GM21737 (cell line): ENCODE measurements at regions not wholly inside any gene's neighbourhood (a gene's known extent, or its start where the extent isn't known, plus 50 kb on each side); places are given as distances from the start of the nearest gene placed in this dataset.

ENCODE experiments used
- ATAC-seq: cut with Tn5 transposase; IDR thresholded peaks from one replicate; pipeline ENCODE4 v1.9.1; 2021; ENCODE audit warnings: mild to moderate bottlenecking, moderate library complexity; ENCODE audit not compliant: unreplicated experiment

DNA sequence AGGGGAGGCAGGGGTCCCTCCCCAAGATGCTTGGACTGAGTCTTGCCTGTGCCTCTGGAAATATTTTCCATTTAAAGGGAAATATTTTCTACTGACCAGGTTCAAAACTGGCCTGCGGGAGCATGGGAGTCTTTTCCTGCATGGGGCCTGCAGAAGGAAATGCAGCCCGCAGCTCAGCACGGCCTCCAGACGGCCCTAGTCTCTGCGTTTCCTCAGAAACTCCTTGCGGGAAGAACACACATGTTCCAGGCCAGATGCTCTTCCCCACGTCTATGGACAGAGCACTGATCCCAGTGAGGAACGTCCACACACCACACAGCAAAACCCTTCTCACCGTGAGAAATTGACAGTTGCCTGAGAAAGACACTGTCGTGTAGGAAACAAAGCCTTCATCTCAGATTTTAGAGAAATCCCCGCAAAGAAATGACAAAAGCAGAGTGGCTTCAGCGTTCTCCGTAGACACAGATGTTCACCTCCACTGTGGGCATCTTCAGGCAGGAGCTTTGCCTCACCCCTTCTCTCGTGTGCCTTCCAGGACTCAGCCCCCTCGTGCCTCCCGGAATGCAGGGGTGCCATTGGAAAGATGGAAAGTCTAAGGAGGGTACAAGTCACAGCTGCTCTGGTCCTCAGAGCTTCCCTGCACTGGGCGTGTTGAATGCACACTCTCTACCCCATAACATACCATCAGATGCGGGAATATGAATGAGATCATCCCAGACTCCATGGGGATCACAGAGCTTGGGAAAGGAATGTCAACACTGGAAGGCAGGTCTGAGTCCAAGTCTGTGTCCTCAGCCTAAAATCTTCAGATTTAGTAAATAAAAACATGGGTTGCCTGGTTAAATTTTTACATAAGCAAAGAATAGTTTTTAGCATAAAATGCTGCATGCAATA, 438.7 kb upstream of the SALL3 start:
- no peak for ATAC-seq

DNA sequence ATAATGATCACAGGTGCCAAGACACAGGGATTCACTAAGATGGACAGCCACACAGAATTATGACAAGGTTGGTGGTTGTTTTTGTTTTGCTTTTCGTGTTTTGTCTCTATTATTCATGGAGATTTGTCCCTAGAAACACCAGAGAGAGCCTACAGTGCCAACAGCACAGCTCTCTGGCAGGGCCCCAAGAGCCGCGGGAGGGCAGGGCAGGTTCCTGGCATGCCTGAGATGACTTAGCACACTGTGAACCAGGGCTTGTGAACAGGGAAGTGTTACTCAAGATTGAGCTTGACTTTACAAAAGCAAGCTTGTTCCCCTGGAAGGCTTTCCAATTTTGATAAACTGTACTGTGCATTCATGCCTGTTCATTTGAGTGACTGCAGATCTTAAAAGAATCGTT, 437.4 kb upstream of the SALL3 start:
- ATAC-seq, result no peak

DNA sequence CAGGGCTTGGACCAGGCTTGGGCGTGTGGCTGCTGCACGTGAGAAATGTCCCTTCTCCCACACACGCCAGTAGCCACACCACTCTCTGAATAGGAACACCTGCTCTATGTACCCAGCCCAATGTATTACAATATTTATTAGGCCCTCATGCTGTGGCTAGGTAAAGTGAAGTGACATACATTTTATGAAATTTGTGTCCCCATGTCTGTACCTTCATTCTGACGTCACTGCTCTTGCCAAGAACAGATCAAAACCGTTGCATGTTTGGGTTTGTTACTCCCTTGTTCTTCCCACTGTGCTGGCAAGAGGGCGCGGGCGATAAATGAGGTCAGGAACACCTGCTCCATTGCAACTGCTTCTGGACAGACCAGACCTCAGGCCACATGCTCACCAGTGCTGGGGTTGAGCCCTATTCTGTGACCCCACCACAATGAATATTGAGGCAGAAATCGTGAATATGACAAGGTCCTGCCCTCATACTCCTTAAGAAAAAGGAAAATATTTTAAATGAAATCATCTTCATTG, 436.4 kb upstream of the SALL3 start:
- no peak for ATAC-seq

DNA sequence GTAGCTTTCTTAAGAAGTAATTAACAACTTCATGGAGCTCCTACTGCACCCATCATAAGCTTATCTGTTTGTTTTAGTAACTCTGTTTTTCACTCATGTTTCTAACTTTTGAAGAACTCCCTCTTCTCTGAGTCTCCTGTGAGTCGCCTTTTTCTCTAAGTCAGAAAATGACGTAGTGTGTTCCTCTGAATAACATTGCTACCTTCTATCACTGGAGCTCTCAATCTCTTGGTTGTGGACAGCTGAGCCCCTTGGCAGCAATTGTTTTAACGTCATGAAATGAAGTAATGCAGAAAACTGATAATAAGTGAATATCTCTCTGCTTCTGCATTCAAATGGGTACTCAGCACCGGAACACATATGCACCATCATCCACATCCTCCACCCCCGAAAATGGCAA, 433.3 kb upstream of the SALL3 start:
- no peak for ATAC-seq

DNA sequence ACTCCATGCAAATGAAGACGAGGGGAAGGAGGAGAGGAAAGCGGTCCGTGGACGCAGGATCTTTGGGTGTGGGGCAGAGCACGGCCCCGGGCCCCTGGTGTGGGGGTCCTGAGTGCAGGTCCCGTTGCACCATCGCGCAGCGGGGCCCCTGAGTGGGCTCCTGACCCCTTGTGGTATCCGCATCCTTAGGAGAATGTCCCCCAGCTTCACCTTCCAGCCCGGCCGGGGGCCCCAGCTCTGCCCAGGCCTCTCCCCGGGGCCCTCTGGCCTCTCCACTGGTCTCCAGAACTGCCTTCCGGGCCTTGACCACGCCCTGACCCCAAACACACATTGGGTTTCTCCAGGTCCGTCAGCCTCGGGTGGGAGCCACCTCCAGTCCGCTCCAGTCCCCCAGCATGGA, 431.8 kb upstream of the SALL3 start:
- no peak for ATAC-seq

DNA sequence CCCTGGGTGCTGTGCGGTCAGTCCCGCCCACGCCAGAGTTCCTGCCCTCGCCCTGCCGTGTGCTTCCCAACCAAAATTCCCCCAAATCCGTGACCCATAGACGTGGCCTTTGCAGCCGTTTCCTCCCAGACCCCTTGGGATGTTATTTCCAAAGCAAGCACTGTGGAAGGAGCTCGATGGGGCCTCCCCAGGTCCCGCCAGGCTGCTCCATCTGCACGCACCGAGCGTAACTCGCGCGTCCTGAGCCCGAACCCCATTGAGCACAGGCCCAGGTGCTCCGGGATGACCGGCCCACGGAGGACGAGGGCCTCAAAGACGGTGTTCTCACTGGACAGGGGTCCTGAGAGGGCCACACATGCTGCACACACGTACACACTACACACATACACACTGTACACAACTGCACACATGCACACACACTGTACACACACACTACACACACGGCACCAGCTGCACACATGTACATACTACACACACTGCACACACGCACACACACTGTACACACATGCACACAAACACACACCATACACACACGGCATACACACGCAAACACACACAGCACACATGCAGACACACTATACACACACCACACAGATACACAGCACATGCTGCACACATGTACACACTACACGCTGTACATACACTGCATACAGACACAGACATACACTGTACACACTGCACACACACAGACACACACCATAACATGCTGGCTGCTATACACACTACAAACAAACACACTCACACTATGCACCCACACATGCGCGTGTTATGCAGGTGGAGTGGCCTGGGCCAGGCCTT, 431.2 kb upstream of the SALL3 start:
- ATAC-seq, result no peak

DNA sequence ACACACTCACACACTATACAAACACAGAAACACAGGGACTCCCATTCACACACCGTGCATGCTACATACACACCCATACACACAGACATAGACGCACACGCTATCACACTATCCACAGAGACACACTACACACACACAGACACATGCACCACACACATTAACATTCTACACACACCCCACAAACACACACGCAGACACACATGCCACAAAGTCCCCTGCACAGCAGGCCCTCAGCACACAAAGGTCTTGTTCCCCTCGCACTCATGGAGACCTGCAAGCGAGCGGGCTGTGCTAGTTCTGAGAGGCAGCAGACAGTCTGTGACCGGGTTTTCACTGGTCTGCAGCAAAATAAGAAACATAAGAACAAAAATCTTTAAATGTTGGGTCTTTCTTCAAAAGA, 429.6 kb upstream of the SALL3 start:
- ATAC-seq, result no peak

DNA sequence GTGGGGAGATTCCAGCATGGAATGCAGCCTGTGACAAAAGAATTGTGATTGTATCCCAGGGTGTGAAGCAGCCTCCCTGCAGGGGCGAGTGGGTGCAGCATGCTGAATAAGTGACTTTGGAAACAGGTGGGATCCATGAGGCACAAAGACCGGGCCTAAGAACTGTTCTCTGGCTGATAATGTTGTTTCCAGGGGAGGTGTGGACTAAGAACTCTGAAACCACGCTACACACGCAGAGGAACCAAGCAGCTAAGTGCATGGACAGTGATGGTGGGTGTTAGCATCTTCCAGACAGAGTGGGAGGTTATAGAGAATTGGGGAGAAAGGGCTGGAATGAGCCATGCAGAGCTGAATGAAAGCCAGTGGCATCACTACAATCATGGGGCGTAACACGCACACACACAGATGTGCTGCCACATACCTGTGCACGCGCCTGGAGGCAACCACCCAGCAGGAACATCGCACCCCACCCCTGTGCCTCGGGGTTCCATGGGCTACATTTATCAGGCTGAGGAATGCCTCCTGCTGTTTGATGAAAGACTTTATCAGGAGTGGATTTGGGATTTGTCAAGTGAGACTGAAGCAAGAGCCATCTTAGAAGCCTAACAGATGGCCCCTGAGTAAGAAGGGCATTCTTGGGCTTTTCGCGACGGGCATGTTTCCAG, 424.5 kb upstream of the SALL3 start:
- no peak for ATAC-seq

DNA sequence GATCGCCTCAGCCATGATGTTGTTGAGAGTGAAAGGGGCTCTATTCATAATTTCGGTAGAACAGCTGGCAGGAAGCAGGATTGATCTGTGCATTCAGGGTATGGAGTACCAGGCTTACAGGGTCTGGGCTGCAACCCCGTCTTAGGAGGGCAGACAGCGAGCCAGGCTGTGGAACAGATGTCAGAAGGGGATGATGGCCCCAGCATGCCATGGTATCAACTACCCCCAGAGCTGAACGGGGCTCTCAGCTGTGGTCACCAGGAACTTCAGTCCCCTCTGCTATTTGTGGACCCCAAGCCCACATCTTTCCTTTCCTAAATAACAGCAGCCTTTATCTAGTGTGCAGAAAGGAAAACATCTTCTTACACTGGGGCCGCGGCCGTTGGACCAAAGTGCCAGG, 422.2 kb upstream of the SALL3 start:
- ATAC-seq, result no peak

DNA sequence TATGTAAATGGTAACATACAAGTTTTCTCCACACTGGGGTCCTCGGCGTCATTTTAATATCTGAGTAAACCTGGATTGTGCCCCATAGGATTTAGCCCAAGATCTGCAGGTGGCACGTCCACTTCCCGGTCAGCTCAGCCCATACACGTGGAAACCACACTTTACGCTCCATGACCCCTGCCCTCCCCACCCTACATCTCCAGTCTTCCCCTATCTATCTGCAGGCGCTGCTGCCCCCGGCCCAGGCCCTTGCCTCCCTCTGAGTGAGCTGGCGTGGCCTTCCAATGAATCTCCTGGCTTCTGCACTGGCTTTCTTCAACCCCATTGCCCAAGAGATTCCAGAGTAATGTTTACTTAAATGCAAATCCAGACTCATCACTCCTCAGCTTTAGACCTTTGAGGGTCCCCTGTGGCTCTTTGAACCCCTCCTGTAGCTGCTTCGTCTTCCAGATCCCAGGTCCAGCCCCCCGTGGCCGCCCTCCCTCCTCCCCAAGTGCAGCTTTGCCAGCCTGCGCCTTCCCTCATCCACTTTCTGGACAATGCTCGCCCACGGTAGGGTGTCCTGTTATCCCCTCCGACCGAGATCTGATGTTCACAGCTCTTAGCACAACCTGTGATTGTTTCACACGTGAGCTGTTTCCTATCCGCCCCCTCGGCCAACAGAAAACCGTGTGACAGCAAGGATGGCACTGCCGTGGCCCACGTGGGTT, 421.4 kb upstream of the SALL3 start:
- ATAC-seq, result no peak

DNA sequence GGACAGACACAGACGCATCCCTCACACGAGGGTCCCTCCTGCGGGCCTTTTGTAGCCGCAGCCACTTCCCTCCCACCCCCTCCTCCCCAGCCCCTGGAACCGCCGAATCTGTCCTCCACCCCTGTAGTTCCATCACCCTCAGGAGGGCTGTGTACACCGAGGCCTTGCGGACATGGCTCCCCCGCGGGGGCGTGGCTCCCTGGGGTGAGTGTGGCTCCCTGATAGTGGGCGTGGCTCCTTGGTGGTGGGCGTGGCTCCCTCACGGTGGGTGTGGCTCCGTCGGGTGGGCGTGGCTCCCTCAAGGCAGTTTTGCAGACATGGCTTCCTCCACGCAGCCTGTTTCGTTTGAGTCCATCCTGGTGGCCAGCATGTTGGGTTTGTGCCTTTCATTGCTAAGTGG, 420.7 kb upstream of the SALL3 start:
- no peak for ATAC-seq

DNA sequence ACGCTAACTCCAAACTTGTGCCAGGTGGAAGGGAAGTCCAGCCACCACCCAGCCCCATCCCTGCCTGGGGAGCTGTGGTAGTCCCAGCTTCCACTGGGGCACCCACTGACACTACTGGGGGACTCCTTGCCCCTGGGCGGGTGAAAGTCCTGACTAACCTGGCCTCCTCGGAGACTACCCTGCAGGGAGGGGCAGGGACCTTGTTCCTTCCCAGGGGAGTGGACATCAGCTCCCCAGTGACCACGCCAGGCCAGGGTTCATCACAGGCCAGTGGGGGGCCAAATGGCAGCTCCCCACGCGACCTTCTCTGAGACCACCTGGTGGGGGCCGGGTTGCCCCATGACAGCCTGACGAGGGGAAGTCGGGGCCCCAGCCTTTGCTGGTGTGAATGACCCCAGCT, 420.0 kb upstream of the SALL3 start:
- ATAC-seq, result no peak

DNA sequence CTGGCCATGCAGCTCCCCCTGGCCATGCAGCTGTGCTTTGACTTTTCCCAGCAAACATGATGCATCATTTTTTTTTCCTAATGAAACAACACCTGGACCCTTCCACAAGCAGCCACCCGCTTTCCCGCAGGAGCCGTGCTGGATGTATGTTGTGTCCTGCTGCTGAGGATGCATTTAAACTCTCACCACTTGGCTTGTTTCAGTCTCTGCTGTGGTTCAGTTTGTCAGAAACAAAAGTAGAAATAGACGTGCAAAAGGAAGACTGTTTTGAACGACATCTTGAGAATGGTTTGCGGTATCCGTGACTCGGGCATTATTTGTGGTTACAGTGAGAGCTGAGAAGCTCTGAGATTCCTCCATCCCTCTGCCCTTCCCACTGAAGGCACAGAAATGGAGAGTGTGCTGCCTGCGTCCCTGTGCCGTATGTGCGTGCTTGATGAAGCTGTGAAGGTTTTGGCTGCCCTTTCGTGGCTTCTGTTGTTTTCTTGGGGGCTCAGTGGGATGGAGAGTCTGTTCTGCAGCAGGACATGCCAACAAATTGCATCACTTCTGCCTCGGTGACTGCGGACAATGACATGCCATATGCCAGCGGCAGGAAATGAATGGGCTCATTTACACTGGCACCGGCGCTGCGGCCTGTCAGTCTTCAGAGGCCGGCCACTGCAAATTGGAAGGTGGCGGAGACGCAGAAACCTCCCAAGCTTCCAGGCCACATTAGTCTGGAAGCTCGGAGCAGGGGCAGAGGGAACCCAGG, 417.7 kb upstream of the SALL3 start:
- ATAC-seq, result no peak

DNA sequence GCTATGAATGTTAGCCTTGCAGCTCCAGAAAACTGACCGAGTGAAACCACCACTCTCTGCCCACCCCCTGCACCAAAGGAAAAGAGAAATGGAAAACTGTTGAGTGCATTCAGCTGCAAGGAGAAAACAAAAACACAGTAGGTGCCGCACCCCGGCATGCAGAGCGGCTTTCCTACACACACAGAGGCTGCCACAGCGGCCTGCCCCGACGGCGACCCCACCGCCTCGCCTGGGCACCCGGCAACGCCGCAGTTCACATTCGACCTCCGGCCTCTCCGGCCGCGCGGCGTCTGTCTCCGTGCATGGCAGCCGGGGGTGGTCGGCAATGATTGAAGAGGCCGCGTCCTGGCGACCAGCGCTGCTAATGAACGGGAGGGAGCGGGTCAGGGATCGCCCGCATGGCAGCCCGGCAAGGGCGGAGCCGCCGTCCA, 417.1 kb upstream of the SALL3 start:
- no peak for ATAC-seq

DNA sequence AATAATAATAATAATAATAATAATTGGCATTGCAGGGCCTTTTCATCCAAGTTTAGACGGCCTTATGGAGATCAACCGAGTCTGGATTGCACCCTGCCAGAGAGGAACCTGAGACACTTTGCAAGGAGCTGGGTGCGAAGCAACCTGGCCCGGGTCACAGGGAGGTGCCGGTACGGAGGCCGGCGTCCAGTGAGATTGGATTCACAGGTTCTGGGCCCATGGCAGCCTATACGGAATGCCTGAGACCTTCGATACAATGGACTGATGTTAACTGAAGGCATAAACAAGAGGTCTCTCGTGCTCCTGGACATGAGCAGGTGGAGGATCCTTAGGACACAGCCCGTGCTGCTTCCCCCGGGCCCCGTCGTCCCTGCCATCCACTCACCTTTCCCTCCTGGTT, 416.5 kb upstream of the SALL3 start:
- ATAC-seq, result no peak

DNA sequence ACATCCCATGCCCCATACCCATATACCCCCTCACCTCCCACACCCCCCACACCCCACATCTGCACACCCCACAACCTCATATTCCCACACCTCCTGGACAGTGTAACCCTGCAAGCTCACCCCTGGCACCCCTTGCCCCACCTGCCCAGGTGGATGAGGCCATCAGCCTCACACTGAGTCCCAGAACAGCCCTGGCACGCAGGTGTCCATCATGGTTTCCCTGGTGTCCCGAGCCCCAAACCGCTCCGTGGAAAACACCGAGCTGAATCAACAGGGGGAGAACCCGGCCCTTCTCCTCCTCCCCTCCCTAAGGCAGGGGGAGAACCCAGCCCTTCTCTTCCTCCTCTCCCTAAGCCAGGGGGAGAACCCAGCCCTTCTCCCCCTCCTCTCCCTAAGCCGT, 415.6 kb upstream of the SALL3 start:
- no peak for ATAC-seq

DNA sequence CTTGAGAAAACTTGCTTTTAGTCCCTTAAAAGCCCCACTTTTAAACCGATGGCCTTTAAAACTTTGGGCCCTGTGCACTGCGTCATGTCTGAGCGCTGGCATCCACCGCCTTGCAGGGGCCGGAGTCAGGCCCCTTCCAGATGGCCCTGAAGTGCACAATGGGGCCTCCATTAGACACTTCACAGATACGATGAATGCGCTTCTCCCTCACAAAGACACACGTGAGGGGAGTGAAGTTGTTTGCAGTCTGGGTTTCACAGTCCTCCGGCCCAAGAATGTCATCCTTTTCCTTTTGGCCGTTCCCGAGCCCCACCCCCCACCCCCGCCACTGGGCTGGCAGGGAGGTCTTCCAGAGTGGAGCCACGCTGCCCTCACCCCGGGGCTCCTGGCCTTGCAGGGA, 415.1 kb upstream of the SALL3 start:
- ATAC-seq, result no peak

DNA sequence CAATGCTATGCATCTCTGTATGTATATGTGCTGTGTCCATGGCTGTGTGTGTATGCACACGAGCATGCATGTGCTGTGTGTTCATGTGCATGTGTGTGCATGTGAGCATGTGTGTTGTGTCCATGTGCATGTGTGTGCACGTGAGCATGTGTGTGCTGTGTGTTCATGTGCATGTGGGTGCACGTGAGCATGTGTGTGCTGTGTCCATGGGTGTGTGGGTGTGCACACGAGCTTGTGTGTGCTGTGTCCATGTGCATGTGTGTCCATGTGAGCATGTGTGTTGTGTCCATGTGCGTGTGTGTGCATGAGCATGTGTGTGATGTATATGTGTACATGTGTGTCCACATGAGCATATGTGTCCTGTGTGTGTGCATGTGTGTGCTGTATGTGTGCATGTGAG, 414.4 kb upstream of the SALL3 start:
- no peak for ATAC-seq

DNA sequence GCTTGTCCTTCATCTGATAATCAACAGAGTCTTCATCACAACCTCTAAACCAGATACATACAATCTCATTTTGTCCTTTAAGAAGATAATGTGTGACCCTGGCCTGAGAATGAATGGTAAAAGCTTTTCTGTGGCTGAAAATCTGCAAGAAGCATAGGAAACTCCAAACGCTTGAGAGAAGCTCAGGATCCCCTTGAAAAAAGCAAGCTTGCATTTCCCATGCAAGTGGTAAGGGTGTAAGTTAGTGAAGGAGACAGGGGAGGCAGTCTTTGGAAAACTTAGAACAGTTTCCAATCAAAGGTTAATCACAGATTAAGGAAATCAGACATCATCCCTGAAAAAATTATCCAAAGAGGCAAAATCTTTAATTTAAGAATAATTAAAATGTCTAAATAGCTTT, 413.6 kb upstream of the SALL3 start:
- ATAC-seq, result no peak

DNA sequence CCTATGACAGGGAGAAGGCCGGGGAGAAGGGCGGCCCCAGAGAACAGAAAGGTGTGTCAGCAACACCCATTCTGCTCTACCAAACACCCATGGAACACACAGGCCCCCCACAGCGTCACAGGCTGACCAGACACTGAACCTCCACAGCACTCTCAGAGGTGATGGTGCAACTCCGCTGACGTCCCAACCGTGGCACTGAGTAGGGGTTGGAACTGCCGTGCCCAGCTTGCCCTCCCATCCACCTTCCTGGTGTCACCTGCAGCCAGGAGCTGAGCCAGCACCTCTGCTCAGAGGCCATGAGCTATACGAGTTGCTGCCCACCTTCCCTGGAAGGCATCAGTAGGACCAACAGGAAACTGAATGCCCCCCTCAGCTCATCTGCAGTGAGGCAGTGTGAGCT, 412.9 kb upstream of the SALL3 start:
- ATAC-seq, result no peak
